ENCODE measurements at regions not wholly inside any gene's neighbourhood (a gene's known extent, or its start where the extent isn't known, plus 50 kb on each side); places are given as distances from the start of the nearest gene placed in this dataset.
A peak's percentile ranks its signal among the peaks of the same experiment; 100 is the strongest.
"Not testable (repeated sequence)": the region's sequence is repeated elsewhere in the genome, so short reads cannot be mapped to it uniquely, and the experiment has no call there.

DNA sequence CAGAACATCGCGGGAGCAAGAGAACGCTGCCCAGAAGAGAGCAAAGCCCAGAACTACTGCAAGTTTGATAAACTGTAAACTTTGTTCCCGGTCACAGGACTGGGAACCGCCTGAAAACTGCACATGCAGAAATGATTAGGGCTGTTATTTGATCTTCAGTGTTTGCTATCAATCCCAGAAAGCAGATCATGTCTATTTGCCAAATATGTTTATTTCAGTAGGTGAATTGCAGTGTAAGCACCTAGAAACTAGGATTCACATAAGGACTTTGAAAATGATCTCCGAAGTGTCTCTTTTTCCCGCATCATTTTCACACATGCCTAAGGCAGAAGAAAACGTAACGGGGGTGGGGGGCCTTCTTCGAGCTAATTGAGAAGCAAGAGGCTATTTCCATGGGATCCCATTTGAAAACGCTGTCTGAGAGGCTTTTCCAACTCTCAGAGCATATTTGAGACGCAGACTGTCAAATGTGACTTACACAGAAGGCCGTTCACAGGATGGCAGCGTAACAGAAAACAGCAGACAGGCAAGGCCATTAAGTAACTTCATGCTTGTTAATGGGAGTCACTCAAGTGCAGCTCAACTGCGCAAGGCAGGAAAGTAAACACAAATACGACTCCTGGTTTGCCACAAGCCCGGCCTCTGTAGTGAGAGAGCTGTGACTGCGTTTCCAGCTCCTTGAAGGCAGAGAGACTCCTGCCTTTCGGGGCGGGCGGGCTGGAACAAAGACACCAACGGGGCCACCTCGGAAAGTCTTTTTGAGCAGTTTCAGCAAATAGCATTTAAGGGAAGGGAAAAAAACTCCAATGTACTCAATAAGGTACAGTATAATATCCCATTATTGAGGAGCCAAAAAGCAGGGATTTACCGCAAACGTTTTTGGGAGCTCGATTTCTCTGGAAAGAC lies 144.7 kb upstream of the ZNF217 start:
- no peak for DNase-seq

DNA sequence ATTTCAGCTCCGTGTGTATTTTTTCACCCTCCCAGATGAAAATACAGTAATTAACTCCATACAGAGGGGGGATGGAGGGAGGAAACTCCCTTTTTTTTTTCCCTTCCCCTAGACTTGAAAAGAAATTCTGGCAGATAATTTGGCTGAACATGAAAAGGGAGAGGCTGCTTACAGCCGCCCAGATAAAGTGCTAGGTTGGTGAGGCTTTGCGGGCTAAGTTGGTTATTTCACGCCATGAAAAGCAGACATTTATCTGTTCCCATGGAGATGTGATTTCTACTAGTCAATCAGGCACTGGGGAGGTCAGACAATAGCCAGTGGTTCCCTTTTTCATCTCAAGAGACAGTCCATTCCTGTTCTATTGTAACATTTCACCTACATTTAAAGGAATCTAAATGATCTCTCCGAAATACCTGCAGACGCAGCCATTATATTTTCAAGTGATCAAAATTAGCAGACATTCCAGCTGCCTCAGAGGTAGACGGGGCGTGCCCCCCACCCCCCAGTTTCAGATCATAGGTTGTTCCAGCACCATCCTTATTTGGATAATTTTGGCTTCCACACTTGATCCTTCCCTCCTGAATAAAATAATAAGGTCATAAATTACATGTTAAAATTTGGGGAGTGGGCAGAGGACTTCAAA lies 143.9 kb upstream of the ZNF217 start:
- DNase-seq, result no peak

DNA sequence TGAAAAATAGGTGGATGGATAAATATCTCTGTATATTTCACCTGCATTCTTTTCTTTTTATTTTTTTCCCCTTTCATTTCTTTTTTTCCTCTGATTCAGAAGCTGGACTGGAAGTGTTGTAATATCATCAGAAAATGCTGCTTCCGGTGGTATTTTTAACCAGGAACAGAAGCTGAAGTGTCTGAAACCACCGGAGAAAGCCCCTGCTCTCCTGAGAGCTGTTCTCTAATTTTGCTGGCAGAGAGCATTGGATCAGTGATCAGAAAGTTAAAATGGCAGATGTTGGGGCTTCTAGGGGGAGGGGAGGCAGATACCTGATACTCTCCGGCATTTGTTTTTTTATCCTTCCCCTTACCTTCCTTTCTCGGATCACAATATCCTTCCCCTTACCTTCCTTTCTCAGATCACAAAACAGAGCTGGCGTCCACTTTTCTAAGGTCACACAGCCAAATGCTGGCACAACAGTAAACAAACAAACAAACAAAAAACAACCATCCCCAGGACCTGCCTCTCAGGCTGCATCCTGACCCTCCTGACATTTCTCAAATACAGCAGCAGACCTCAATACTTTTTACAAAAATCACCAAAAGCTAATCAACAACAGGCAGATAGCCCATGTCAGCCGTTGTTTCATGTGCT lies 143.2 kb upstream of the ZNF217 start:
- DNase-seq, result peak; percentile 61

DNA sequence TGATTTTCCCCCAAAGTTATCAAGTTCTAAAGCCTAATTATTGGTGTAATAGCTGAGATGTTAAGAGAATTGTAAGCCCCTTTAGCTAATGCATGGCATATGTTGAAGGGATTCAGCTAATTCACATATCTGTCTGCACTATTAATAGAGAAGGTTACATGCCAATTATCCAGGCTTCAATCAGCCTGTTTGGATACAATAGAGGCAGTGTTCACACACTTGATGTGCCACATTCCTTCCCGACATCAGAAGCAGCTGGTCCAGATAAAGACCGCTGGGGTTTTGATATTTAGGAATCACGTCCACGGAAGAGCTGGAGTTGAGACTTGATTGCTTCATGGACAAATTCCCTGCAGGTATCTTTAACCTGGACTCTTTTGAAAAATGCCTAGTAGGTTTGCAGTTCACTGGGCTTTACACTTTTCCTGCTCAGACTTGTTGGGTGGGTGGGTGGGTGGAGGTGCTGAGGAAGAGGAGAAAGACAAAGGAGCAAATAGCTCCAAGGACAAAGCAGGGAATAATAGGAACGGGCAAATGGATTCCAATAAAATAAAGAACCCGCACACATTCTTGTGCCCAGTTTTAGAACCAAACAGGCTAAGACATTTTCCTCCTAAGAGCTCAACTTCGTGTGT lies 142.6 kb upstream of the ZNF217 start:
- no peak for DNase-seq

DNA sequence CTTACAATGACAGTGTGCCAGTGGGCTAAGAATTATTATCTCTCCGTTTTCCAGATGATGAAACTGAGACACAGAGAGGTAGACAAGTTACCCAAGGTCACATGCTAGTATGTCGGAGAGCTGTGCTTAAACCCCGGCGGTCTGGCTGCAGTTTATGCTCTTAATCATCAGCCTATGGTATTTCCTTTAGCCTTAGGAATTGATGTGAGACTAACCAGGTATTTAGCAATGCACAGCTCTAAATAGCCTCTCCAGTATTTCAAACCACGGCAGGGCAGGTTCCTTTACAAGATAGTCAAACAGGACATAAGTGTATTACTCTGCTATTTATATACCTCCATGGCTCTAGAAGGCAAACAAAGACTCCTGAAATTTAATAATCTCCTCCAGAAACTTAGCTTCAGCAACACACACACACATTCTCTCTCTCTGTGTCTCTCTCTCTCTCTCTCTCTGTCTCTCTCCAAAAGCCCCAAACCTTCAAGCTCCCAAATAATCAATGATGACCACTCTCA lies 142.0 kb upstream of the ZNF217 start:
- DNase-seq, result peak; percentile 83

DNA sequence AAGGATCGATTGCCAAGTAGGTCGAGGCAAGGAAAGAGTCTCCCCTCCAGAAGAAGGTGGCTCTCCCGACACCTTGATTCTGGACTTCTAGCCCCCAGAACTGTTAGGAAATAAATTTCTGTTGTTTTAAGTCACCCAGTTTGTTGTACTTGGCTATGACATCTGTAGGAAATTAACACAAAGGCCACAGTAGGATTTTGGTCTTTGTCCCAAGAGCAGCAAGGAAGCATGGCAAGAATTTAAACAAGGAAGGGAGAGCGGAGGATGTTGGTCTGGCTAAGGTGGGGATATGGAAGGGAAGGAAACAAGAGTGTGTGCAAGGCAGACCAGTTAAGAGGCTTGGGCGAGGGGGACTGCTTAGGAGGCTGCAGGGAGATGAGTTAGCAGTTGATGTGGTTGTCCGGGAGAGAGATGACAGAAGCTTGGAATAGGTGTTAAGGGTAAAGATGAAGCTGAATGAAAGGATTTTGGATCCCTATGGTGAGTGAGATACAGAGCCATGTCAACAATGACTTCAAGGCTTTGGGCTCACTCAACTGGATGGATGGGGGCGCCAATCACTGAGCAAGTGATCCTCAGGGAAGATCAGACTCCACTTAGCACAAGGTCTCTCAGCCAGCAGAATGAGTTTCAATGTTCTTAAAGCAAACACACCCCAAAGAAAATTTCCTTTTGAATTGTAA lies 140.5 kb upstream of the ZNF217 start:
- no peak for DNase-seq

DNA sequence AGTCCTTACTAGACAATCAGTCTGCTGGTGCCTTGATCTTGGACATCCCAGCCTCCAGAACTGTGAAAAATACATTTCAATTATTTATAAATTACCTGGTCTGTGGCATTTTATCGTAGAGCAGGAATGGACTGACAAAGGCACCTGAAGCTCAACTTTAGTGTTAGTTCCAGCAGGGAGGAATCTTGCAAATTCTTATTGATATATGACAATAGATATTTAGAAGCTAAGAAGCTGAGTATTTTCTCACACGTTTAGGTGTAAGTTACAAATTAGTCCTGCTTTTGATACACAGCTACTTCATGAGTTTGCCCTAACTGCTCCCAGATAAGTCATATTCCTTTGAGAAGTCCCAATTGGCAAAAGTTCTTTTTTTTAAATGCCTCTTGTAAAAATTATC lies 138.0 kb upstream of the ZNF217 start:
- no peak for DNase-seq

DNA sequence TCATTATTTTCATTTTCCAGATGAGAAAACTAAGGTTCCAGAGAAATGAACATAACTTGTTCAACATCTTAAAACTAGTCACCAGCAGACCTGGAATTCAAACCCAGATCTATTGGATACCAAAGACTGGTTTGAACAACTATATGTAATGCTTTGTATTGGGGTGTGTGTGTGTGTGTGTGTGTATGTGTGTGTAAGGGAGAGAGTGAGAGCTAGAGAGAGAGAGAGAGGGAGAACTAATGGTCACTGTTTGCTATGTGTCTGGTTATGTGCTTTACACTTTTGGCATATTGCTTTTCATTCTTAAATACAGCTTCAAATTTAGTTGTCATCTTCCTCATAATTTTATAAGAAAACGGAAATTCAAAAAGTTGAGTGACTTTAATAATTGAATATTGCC lies 134.7 kb upstream of the ZNF217 start:
- DNase-seq, result no peak

- DNase-seq, result not testable (repeated sequence)
These were observed 133.6 kb upstream of the ZNF217 start for GRCh38 chr20:53727239-53727638.

GRCh38 chr20:53725575-53725970 lies 131.9 kb upstream of the ZNF217 start:
- no peak for DNase-seq

DNA sequence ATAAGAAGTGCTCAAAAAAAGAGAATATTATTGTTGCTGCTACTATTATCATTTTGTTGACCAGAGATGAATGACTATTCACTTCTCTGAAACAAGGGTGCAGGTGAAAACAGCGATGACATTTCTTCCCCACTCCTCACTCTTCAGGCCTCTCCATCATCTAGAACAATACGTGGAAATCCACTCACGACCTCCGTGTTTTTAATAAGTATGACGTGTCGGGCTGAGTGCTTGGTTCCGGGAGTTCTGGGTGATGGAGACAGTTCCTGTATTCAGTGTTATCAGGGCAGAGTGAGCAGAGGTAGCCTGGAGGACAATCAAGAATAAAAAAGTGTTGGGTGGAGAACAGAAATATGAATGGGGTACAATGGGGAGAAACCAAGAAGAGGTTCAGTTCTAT lies 130.0 kb upstream of the ZNF217 start:
- no peak for DNase-seq

- no peak for DNase-seq
These were observed 129.4 kb upstream of the ZNF217 start for GRCh38 chr20:53723045-53723444.

DNA sequence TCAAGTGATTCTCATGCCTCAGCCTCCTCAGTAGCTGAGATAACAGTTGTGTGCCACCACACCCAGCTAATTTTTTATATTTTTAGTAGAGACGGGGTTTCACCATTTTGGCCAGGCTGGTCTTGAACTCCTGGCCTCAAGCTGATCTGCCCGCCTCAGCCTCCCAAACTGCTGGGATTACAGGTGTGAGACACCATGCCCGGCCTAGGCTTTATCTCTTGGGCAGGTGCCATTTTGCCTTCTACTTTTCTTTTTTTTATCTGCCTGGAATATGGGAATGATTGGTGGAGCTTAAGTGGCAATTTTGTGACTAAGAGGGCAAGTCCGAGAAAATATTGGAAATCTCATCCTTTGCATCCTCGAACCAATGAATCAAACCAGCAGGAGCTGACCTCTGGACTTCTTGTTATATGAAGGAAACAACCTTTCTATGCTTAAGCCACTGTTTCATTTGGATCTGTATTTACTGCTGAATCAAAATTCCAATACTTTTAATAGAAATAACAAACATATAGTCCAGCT lies 128.9 kb upstream of the ZNF217 start:
- no peak for DNase-seq

DNA sequence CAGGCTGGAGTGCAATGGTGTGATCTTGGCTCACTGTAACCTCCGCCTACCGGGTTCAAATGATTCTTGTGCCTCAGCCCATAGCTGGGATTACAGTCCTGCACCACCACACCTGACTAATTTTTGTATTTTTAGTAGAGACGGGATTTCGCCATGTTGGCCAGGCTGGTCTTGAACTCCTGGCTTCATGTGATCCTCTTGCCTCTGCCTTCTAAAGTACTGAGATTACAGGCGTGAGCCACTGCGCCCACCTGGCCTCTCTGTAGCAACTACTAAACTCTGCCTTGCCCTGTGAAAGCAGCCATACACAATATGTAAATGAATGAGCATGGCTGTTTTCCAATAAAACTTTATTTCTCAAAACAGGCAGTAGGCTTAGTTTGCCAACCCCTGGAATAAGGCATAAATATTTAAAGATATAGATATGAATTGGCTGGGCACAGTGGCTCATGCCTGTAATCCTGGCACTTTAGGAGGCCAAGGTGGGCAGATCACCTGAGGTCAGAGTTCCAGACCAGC lies 127.9 kb upstream of the ZNF217 start:
- DNase-seq, result not testable (repeated sequence)

DNA sequence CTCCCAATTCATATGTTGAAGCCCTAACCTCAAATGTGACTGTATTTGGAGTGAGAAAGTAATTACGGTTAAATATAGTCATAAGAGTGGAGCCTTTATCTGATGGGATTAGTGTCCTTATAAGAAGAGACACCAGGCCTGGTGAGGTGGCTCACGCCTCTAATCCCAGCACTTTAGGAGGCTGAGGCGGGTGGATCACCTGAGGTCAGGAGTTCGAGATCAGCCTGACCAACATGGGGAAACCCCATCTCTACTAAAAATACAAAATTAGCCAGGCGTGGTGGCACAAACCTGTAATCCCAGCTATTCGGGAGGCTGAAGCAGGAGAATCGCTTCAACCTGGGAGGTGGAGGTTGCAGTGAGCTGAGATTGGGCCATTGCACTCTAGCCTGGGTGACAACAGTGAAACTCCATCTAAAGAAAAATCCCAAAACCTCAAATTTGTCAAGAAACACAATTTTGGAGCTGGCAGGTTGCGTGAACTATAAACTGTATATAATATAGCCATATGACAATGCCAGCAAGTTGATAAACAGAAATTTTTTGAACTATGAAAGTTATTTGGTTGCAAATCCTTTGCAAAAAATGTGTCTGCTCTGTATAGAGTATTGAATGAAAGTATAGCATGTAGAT lies 125.6 kb upstream of the ZNF217 start:
- not testable (repeated sequence) for DNase-seq

DNA sequence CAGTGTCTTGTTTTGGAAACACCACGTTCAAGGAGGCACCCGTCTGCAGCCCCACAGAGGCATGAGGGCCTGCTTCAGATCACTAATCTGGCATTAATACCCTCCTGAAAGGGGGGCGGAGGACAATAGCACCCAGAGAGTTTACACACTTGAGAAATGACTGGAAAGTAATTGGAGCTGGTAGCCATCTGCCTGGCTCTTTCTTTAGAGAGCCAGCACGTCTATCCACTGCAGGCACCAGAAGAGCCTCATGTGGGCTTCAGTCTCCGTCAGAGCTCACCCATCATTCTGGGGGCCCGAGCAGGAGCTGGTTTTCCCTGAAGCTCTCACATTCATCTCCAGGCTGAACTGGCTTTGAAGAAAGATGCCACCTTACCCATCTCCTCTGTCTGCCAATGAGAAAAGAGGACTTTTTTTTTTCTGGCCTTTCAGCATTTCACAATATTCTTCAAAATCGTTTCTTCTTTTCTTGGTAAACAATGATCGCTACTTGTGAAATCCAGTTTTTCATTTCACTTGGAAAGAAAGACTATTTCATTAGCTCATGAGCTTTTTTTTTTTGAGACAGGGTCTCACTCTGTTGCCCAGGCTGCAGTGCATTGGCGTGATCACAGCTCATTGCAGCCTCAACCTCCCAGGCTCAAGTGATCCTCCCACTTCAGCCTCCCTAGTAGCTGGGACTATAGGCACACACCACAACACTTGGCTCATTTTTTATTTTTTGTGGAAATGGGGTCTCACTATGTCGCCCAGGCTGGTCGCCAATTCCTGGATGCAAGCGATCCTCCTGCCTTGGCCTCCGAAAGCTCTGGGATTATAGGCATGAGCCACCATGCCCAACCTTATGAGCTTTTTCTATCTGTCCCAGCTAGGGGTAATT lies 124.7 kb upstream of the ZNF217 start:
- DNase-seq, result no peak

GRCh38 chr20:53716395-53716794 lies 122.8 kb upstream of the ZNF217 start:
- no peak for DNase-seq

DNA sequence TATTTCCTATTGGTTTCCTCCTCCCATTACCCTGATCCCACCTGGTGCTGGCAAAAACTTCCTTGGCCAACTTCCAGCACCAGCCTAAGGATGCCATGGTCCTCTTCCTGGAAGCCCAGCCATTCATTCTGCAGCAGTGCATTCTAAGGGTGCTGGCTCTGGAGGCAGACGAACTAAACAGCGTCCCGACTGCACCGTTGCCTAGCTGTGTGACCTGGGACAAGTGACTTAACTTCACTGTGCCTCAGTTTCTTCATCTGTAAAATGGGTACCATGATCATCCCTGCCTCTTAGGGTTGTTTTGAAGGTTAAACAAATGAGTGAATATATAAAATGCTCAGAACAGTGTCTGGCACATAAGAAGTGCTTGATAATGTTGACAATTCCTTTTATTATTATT lies 120.9 kb upstream of the ZNF217 start:
- DNase-seq, result no peak

DNA sequence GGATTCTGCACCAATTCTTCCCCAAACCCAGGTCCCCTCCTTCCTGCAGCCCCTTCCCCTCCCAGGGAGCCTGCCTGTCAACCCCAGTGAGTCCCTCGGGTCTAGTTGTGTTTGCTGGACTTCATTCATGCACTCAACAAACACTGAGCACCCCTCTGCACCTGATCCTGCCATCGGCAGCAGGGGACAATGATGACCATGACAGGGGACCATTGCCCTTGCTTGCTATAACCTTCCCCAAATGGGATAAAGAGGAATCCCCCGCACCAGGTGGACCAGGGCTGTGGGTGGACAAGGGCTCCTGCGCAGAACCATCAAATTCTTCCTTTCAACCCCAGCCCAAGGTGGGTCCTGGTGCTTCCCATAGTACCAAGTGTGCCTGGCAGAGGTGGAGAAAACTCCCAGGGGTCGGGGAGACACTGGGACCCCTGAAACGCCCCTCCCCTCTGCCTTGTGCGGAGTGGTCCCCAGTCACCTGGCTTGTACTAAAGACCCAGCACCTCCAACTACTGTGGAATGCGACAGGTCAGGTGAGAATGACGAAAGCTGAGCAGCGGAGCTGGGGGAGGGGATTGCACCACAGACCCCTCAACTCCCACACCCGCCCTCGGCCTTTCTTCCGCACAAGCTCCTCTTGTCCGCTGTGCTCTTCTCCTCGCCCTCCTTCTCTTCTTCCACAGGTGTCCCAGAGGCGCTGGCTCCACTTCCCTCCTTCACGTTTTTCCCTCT lies 119.9 kb upstream of the ZNF217 start:
- DNase-seq, result no peak

Measured in SIG-M5 (cell line).